CD8-positive, alpha-beta memory T cell (primary cell): ENCODE measurements at regions not wholly inside any gene's neighbourhood (a gene's known extent, or its start where the extent isn't known, plus 50 kb on each side); places are given as distances from the start of the nearest gene placed in this dataset.

Source experiments
- CTCF ChIA-PET: fragments of 350-600 bp; sonication (Branson Sonifier 250); formaldehyde crosslinking; loops from one replicate; lab custom pipeline; 2021; ENCODE audit warnings: antibody characterized with exemption; lab: Charles Lee
- POLR2A ChIA-PET: fragments of 350-600 bp; sonication (Branson Sonifier 250); formaldehyde crosslinking; loops from one replicate; lab custom pipeline; 2021; ENCODE audit warnings: antibody characterized with exemption; lab: Charles Lee
- DNase-seq, 5 donors: peaks; one replicate each; pipeline versions ENCODE4 v3.0.0 to v3.0.0-alpha.2; 2020 to 2022; ENCODE audit warnings: mixed read lengths in 1 of 5
- H3K27ac ChIP-seq: one replicate; pipeline ENCODE4 v1.7.0; 2013; ENCODE audit warnings: low read depth, mild to moderate bottlenecking, low read length, moderate library complexity
- H3K27me3 ChIP-seq: 2 replicates; pipeline ENCODE4 v1.7.0; 2013; ENCODE audit warnings: low read length, mild to moderate bottlenecking; ENCODE audit not compliant: insufficient read depth, poor library complexity, severe bottlenecking
- H3K36me3 ChIP-seq: 2 replicates; pipeline ENCODE4 v1.7.0; 2013; ENCODE audit warnings: mild to moderate bottlenecking, low read length, moderate library complexity; ENCODE audit not compliant: insufficient read depth
- H3K4me1 ChIP-seq: 2 replicates; pipeline ENCODE4 v1.7.0; 2013; ENCODE audit warnings: mild to moderate bottlenecking, low read length, moderate library complexity; ENCODE audit not compliant: insufficient read depth
- H3K4me3 ChIP-seq: 2 replicates; pipeline ENCODE4 v1.7.0; 2013; ENCODE audit warnings: mild to moderate bottlenecking, low read length
- H3K9me3 ChIP-seq: 2 replicates; pipeline ENCODE4 v1.7.0; 2013; ENCODE audit warnings: mild to moderate bottlenecking, low read length
- H3K27ac Mint-ChIP-seq, 8 donors: one replicate each; pipeline ENCODE4 v1.8.0; 2020 to 2021; ENCODE audit warnings: mixed read lengths in 8 of 8, mild to moderate bottlenecking in 6 of 8, inconsistent platforms in 3 of 8, moderate library complexity in 3 of 8
- H3K27me3 Mint-ChIP-seq, 2 donors: one replicate each; pipeline ENCODE4 v1.8.0; 2020 to 2021; ENCODE audit warnings: mixed read lengths in 2 of 2, mild to moderate bottlenecking in 1 of 2, moderate library complexity in 1 of 2
- H3K36me3 Mint-ChIP-seq, 3 donors: one replicate each; pipeline ENCODE4 v1.8.0; 2020 to 2021; ENCODE audit warnings: mixed read lengths in 3 of 3, inconsistent platforms in 1 of 3, mild to moderate bottlenecking in 1 of 3
- H3K4me1 Mint-ChIP-seq, 3 donors: one replicate each; pipeline ENCODE4 v1.8.0; 2020 to 2021; ENCODE audit warnings: mixed read lengths in 3 of 3, inconsistent platforms in 1 of 3, mild to moderate bottlenecking in 1 of 3
- H3K4me3 Mint-ChIP-seq, 7 donors: one replicate each; pipeline ENCODE4 v1.8.0; 2020 to 2021; ENCODE audit warnings: mixed read lengths in 7 of 7, mild to moderate bottlenecking in 6 of 7, moderate library complexity in 4 of 7, inconsistent platforms in 2 of 7
- H3K9me3 Mint-ChIP-seq, 5 donors: one replicate each; pipeline ENCODE4 v1.8.0; 2020 to 2022; ENCODE audit warnings: mixed read lengths in 5 of 5, mild to moderate bottlenecking in 3 of 5, moderate library complexity in 2 of 5, inconsistent platforms in 1 of 5

DNA sequence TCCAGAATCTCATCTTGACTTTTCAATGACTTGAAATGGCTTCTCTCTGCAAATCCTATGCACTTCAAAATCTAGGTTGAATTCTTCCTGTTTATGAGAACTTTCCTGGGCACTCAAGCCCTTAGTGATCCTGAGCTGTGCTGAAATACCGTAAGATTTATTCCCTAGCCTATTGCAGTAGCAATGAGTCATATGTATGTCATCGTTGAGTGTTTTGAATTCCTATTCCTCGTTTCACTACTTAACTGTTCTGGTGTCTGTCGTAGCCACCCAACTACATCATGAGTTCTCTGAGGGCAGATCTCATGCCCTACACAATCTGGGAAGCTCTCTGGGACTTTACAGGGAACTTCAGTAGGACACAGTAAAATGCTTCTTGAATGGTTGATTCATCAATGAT is 190.8 kb upstream of the TMEM132C start:
- H3K27me3 ChIP-seq: no peaks in the 10 kb centered on the region
- H3K9me3 Mint-ChIP-seq: peaks cover 0 to 9% (median 3%) of the 10 kb centered on the region in 5 donors
- no peaks in the 10 kb centered on the region for H3K36me3 Mint-ChIP-seq
- no peaks in the 10 kb centered on the region for H3K4me1 ChIP-seq
- POLR2A ChIA-PET: no interaction called here
- no peak for DNase-seq
- no peak overlapping the region for H3K4me3 ChIP-seq
- H3K36me3 ChIP-seq: no peaks in the 10 kb centered on the region
- H3K9me3 ChIP-seq: no peaks in the 10 kb centered on the region
- peak overlapping the region in 1 of 8 donors; percentile 1 for H3K27ac Mint-ChIP-seq
- no peaks in the 10 kb centered on the region for H3K4me1 Mint-ChIP-seq
- no peak overlapping the region for H3K27ac ChIP-seq
- H3K27me3 Mint-ChIP-seq: peaks cover 0 to 4% of the 10 kb centered on the region in 2 donors
- CTCF ChIA-PET: no interaction called here
- H3K4me3 Mint-ChIP-seq: no peak overlapping the region

DNA sequence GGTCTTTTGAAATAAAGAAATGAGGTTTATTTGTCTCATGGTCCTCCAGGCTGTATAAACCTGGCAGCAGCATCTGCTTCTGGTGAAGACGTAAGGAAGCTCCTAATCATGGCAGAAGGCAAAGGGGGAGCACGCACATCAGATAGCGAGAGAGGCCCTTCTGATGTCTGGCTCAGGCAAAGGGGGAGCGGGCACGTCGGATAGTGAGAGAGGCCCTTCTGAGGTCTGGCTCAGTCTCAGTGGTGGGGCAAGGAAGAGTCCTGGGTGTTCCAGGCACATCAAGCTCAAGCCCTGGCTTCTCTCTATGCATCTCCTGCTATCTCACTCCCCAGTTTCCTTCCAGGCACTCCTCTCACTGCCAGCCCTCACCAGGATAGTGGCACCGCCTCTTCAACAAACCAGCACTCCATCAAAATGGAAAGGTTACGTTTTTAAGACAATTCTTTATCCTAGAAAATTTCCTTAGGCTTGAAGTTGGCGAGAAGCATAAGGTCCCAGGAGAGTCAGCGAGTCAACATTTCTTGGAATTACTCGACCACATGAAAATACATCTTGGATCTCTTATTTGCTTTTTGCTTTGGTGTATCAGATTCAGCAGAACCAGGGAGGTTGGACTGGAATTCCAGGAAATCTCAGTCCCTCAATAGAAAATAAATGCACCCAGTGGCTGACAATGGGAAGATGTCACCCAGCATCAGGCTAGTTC is 189.6 kb upstream of the TMEM132C start:
- no peaks in the 10 kb centered on the region for H3K36me3 ChIP-seq
- H3K27ac ChIP-seq: no peak overlapping the region
- no peaks in the 10 kb centered on the region for H3K9me3 ChIP-seq
- ChIA-PET CTCF (no interaction called here), POLR2A (no interaction called here)
- H3K27ac Mint-ChIP-seq: no peak overlapping the region
- no peaks in the 10 kb centered on the region for H3K4me1 ChIP-seq
- H3K4me3 ChIP-seq: no peak overlapping the region
- H3K27me3 Mint-ChIP-seq: peaks cover 0 to 4% of the 10 kb centered on the region in 2 donors
- peaks cover 0 to 9% (median 3%) of the 10 kb centered on the region in 5 donors for H3K9me3 Mint-ChIP-seq
- no peak overlapping the region for H3K4me3 Mint-ChIP-seq
- DNase-seq: no peak
- H3K4me1 Mint-ChIP-seq: no peaks in the 10 kb centered on the region
- no peaks in the 10 kb centered on the region for H3K27me3 ChIP-seq
- H3K36me3 Mint-ChIP-seq: no peaks in the 10 kb centered on the region

DNA sequence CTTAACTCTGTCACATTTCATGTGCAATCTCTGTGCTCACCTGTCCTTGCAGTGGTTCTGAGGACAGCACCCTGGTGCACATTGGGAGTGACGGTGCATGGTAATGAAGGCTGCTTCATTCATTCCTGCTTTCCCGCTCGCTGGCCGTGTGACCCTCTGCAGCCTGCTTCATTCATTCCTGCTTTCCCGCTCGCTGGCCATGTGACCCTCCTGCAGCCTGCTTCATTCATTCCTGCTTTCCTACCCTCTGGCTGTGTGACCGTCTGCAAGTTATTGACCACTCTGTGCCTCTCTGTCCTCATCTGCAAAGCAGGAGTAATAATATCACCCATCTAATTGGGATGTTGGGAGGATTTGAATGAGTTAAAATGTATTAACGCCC is 189.1 kb upstream of the TMEM132C start:
- Mint-ChIP-seq H3K4me1 (no peaks in the 10 kb centered on the region), H3K27me3 (peaks cover 0 to 4% of the 10 kb centered on the region in 2 donors), H3K4me3 (no peak overlapping the region), H3K9me3 (peaks cover 0 to 9% (median 3%) of the 10 kb centered on the region in 5 donors), H3K36me3 (no peaks in the 10 kb centered on the region), H3K27ac (no peak overlapping the region)
- ChIA-PET POLR2A (no interaction called here), CTCF (no interaction called here)
- Histone ChIP-seq H3K36me3 (no peaks in the 10 kb centered on the region), H3K27ac (no peak overlapping the region), H3K27me3 (no peaks in the 10 kb centered on the region), H3K9me3 (no peaks in the 10 kb centered on the region), H3K4me1 (no peaks in the 10 kb centered on the region), H3K4me3 (no peak overlapping the region)
- DNase-seq: no peak

DNA sequence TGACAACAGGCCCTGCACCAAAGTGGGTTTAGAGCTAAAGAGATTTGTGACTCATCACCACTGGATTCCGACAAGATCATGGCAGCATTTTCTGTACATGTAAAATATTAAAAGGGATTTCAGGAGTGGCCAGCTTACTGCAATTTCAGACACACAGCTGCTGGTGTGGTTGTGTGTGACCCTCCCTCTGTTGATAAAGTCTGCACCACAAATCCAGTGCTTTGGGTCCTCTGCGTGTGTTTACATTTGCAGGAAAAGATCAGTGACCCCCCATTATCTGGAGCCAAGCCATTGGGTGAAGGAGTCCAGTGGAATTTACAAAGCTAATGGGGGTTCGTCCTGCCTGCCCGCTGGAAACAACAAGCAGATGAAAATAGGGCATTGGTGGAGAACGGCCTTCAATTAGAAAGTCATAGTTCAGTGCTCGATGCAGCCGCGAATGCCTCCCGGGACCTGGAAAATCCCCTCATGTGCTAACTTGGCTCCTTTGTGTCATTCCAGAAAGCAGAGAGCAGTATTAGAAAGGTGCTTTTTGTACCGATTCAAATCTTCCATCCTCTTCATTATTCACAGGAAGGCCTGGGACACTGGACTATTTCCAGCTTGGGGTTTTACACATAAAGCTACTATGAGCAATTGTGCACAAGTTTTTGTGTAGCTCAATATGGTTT is 188.5 kb upstream of the TMEM132C start:
- Mint-ChIP-seq H3K36me3 (no peaks in the 10 kb centered on the region), H3K4me1 (no peaks in the 10 kb centered on the region), H3K27me3 (peaks cover 0 to 4% of the 10 kb centered on the region in 2 donors), H3K27ac (no peak overlapping the region), H3K4me3 (no peak overlapping the region), H3K9me3 (peaks cover 0 to 10% (median 3%) of the 10 kb centered on the region in 5 donors)
- no peaks in the 10 kb centered on the region for H3K27me3 ChIP-seq
- CTCF ChIA-PET: no interaction called here
- no peaks in the 10 kb centered on the region for H3K4me1 ChIP-seq
- H3K9me3 ChIP-seq: no peaks in the 10 kb centered on the region
- H3K4me3 ChIP-seq: no peak overlapping the region
- DNase-seq: no peak
- no peaks in the 10 kb centered on the region for H3K36me3 ChIP-seq
- POLR2A ChIA-PET: no interaction called here
- no peak overlapping the region for H3K27ac ChIP-seq

DNA sequence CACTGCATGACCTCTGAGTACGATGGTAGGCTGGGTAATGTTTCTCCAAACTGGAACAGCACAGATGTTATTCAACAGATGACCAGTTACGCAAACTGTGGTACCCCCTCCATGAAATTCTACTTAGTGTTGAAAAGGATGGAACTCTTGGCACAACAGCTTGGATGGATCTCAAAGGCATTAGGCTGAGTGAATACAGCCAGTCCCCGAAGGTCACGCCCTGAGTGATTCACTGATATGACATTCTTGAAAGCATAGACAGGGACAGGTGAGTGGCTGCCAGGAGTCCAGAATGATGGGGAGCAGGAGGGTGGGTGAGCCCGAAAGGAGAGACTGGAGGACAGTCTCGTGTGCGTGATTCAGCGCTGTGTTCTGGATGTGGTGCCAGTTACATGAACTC is 187.5 kb upstream of the TMEM132C start:
- CTCF ChIA-PET: no interaction called here
- Mint-ChIP-seq H3K4me1 (no peaks in the 10 kb centered on the region), H3K9me3 (peaks cover 0 to 10% (median 3%) of the 10 kb centered on the region in 5 donors), H3K27ac (no peak overlapping the region), H3K4me3 (no peak overlapping the region), H3K27me3 (peaks cover 0 to 4% of the 10 kb centered on the region in 2 donors), H3K36me3 (no peaks in the 10 kb centered on the region)
- POLR2A ChIA-PET: no interaction called here
- no peak for DNase-seq
- Histone ChIP-seq H3K27ac (no peak overlapping the region), H3K4me3 (no peak overlapping the region), H3K9me3 (no peaks in the 10 kb centered on the region), H3K4me1 (no peaks in the 10 kb centered on the region), H3K36me3 (no peaks in the 10 kb centered on the region), H3K27me3 (no peaks in the 10 kb centered on the region)

DNA sequence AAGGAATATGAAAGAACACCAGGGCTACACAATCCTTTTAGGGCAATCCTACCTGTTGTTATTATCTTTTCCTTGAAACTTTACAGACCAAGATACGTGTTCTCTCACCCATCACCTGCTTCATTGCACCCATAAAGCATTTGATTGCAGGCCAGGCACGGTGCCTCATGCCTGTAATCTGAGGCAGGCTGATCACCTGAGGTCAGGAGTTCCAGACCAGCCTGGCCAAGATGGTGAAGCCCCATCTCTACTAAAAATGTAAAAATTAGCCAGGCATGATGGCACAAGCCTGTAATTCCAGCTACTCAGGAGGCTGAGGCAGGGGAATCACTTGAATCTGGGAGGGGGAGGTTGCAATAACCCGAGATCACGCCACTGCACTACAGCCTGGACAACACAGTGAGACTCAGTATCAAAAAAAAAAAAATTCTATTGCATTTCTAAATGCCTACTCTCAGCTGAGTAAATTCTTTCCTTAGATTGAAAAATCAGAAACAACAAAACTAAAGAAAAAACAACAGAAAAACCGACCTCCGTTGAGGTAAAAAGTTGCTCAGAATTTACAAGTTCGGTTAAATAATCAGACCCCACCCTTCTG is 183.7 kb upstream of the TMEM132C start:
- Histone ChIP-seq H3K27me3 (no peaks in the 10 kb centered on the region), H3K4me3 (no peak overlapping the region), H3K4me1 (no peaks in the 10 kb centered on the region), H3K36me3 (no peaks in the 10 kb centered on the region), H3K27ac (no peak overlapping the region), H3K9me3 (no peaks in the 10 kb centered on the region)
- CTCF ChIA-PET: no interaction called here
- Mint-ChIP-seq H3K27me3 (peaks cover 0 to 1% of the 10 kb centered on the region in 2 donors), H3K4me1 (no peaks in the 10 kb centered on the region), H3K4me3 (no peak overlapping the region), H3K27ac (no peak overlapping the region), H3K9me3 (peaks cover 0 to 4% (median 2%) of the 10 kb centered on the region in 5 donors), H3K36me3 (no peaks in the 10 kb centered on the region)
- DNase-seq: no peak
- POLR2A ChIA-PET: no interaction called here

DNA sequence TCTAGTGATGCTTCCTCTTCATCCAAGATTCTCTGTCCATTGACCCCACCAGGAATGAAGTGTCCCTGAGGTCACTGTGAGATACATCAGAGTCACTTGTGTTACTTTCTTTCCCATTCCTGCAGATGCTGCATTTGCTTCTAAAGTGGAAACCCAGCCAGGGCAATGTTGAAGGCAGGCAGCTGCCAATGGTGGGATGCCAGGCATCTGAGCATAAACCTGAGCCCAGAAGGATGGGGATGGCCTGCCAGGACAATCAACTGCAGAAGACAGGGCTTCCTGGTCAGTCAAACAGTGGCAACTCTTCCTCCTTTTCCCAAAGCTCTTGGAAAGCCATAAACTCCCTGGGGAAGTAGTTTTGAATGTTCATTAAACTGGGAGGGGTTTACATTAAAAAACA is 178.0 kb upstream of the TMEM132C start:
- ChIA-PET POLR2A (no interaction called here), CTCF (no interaction called here)
- H3K4me3 Mint-ChIP-seq: no peak overlapping the region
- Histone ChIP-seq H3K4me1 (no peaks in the 10 kb centered on the region), H3K4me3 (no peak overlapping the region), H3K9me3 (no peaks in the 10 kb centered on the region), H3K27me3 (no peaks in the 10 kb centered on the region), H3K27ac (no peak overlapping the region), H3K36me3 (no peaks in the 10 kb centered on the region)
- H3K4me1 Mint-ChIP-seq: no peaks in the 10 kb centered on the region
- H3K27ac Mint-ChIP-seq: peak overlapping the region in 1 of 8 donors; percentile 21
- peaks cover 0 to 7% (median 2%) of the 10 kb centered on the region in 5 donors for H3K9me3 Mint-ChIP-seq
- no peak for DNase-seq
- no peaks in the 10 kb centered on the region for H3K36me3 Mint-ChIP-seq
- H3K27me3 Mint-ChIP-seq: no peaks in the 10 kb centered on the region

DNA sequence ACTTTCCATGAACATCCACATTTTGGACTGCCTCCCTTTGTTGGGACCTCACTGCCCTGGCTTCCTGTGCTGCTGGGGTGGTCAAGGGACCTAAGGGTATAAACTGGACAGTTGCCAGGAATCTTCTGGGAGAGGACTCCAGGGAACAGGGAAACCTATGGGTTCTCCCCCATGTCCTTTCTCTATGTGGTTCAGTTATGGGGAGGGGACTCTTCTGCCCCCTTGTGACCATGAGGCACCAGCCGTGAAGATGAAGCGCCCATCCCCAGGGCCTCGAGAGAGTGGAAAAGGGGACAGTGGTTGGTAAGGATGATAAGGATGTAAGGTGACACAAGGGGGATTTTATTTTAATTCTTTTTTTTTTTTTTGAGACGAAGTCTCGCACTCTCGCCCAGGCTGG is 177.0 kb upstream of the TMEM132C start:
- no peak overlapping the region for H3K4me3 ChIP-seq
- H3K27me3 ChIP-seq: no peaks in the 10 kb centered on the region
- Mint-ChIP-seq H3K27ac (no peak overlapping the region), H3K27me3 (no peaks in the 10 kb centered on the region), H3K9me3 (peaks cover 0 to 7% (median 2%) of the 10 kb centered on the region in 5 donors), H3K36me3 (no peaks in the 10 kb centered on the region), H3K4me3 (no peak overlapping the region), H3K4me1 (no peaks in the 10 kb centered on the region)
- CTCF ChIA-PET: no interaction called here
- no peaks in the 10 kb centered on the region for H3K4me1 ChIP-seq
- no peak overlapping the region for H3K27ac ChIP-seq
- H3K36me3 ChIP-seq: no peaks in the 10 kb centered on the region
- no peaks in the 10 kb centered on the region for H3K9me3 ChIP-seq
- DNase-seq: no peak
- POLR2A ChIA-PET: no interaction called here
